ENCODE measurements at regions not wholly inside any gene's neighbourhood (a gene's known extent, or its start where the extent isn't known, plus 50 kb on each side); places are given as distances from the start of the nearest gene placed in this dataset.
A peak's percentile ranks its signal among the peaks of the same experiment; 100 is the strongest.
"Not testable (repeated sequence)": the region's sequence is repeated elsewhere in the genome, so short reads cannot be mapped to it uniquely, and the experiment has no call there.

DNA sequence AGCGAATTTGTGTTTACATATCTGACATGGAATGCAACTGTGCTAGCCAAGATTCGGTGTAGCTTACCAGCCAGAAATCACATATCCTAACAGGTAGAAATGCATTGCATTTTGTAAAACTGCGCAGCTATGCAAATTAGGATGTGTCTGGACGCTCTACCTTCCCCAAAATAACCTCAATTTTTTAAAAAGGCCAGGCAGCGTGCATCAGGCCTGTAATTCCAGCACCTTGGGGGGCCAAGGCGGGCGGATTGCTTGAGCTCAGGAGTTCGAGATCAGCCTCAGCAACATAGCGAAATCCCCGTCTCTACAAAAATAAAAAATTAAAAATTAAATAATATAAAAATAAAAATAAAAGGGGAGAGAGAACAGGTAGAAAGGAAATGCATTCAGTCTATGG, 305.0 kb downstream of the TYW1 start:
- no peak for DNase-seq (ENCODE audit: low read depth)

DNA sequence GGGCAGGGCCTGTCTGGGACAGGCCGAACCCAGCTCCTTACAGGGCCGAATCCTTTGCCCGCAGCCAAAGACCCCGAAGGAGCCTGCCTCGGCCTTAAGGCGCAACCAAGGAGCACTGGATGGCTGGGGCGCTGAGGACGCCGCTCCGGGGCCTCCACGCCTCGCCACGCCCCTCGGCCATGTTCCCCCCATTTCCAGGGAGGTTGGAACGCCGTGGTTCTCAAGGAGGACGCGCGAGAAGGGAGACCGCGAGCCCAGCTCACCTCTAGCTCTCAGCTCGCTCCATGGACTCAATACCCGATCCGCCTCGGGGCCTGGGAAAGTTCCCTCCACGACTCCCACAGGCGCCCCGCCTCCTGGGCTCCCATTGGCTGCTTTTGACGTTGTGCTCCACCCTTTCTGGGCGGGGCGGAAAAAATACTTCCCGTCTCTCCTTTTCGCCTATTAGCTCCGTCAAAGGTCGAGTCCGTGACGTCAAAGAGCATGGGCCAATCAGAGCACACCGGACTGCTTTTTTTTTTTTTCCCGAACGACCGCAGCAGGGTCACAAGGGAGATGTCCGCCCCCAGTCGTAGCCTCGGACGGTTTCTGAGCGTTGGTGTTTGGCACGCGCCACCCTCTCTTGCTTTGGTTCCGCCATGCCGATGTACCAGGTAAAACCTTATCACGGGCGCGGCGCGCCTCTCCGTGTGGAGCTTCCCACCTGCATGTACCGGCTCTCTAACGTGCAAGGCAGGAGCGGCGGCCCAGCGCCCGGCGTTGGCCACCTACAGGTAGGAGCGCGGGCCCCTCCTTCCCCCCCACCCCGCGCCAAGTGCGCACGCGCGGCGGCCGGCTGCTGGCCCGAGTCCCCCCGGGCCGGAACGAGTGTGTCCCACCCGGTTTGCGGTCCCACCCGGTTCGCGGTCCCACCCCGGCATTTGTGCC, 305.7 kb downstream of the TYW1 start:
- peak; percentile 99 for DNase-seq (ENCODE audit: low read depth)

DNA sequence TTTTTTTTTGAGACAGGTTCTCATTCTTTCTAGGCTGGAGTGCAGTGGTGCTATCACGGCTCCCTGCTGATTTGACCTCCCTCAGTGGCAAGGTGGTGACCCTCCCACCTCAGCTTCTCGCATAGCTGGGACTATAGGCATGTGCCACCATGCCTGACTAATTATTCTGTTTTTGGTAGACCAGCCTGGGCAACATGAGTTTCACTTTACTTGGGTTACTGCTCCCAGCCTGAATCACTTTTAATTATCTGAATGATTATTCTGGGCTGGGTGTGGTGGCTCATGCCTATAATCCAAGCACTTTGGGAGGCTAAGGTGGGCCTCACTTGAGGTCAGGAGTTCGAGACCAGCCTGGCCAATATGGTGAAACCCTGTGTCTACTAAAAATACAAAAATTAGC, 308.2 kb downstream of the TYW1 start:
- DNase-seq (ENCODE audit: low read depth) = not testable (repeated sequence)

DNA sequence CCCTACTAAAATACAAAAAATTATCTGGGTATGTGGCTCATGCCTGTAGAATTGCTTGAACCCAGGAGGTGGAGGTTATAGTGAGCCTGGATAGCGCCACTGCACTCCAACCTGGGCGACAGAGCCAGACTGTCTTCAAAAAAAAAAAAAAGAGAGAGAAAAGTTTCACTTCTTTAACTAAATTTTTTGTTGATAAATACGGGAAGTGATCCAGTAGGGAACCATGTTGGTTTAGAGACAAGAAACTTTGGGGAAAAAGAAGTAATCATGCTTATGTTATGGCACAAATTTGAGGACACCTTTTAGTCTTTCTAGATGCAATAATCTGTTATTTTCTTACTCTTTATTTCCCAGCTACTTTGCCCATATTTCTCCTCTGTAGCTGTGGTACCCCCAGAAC, 309.7 kb downstream of the TYW1 start:
- no peak for DNase-seq (ENCODE audit: low read depth)

DNA sequence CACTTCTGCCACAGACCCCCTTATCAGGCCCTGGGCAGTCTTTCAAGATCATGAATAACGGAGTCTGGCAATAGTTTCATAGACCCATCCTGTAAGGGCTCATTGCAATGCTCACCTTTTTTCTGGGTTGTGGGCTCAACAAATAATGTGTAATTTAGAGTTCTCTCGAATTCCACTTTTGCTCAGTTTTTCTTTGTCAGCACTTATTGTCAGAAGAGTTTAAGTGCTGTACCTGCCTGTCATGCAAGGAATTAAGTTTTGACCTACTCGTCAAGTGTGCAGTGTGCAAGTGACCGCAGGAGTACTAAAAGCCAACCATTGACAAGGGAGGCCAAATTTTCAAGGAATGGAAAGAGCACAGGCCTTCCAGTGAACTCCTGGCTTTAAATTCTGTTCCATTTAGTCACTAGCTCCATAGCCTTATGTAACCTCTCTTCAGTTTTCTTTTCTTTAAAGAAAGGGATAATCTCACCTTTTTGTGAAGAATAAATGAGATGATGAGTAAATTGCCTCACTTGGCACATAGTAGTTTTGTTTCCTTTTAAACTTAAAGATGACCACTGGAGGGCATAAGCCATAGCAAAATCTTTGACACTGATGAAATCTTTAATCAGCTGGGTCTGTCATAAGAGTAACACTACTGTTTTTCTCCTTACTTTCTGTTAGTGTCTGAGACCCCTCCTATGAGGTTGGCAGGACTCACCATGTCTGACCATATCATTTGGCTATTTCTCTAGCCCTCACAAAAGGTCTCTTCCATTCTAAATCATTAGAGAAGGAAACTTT, 313.3 kb downstream of the TYW1 start:
- DNase-seq (ENCODE audit: low read depth) = no peak

DNA sequence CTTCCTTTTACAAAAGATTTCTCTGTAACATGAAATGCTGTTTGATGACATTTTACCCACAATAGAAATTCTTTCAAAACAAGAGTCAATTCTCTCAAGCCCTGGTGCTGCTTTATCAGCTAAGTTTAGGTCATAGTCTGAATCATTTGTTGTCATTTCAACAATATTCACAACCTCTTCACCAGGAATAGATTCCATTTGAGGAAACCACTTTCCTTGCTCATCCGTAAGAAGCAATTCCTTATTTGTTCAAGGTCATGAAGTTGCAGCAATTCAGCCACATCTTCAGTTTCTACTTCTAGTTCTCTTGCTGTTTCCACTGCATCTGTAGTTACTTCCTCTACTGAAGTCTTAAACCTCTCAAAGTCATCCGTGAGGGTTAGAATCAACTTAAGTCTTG, 315.3 kb downstream of the TYW1 start:
- peak; percentile 3 for DNase-seq (ENCODE audit: low read depth)

DNA sequence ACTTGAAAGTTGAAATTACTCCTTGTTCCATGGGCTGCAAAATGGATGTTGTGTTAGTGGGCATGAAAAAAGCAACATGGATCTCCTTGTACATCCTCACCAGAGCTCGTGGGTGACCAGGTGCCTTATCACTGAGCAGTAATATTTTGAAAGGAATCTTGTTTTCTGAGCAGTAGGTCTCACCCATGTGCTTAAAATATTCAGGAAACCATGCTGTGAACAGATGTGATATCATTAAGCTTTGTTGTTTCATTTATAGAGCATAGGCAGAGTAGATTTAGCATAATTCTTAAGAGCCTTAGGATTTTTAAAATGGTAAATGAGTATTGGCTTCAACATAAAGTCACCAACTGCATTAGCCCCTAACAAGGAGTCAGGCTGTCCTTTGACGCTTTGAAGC, 316.6 kb downstream of the TYW1 start:
- DNase-seq (ENCODE audit: low read depth) = no peak

DNA sequence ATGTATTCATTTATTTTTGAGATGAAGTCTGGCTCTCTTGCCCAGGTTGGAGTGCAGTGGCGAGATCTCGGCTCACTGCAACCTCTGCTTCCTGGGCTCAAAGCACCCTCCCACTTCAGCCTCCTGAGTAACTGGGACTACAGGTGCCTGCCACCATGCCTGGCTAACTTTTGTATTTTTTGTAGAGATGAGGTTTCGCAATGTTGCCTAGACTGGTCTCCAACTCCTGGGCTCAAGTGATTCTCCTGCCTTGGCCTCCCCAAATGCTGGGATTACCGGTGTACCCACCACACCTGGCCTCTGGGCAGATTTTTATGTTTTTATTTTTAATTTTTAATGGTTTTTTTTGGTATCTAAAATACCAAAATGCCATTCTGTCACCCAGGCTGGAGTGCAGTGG, 320.3 kb downstream of the TYW1 start:
- DNase-seq (ENCODE audit: low read depth) = not testable (repeated sequence)

DNA sequence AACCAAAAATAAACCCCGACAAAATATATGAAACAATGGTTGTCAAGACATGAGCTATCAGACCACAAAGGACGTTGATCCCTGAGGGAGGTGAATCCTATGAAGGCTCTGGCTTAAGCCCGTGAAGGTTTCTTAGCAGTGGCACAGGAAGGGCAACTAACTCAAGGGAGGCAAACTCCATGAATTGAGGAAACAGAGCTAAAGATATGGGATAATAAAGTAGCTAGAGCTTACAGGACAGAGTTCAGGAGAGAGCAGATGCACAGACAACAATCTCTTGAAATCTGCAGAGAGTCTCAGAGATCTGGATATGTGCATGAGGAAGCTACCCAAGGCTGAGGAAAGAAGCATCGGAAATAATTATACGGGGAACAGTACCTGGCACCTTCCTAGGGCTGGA, 331.6 kb downstream of the TYW1 start:
- not testable (repeated sequence) for DNase-seq (ENCODE audit: low read depth)

DNA sequence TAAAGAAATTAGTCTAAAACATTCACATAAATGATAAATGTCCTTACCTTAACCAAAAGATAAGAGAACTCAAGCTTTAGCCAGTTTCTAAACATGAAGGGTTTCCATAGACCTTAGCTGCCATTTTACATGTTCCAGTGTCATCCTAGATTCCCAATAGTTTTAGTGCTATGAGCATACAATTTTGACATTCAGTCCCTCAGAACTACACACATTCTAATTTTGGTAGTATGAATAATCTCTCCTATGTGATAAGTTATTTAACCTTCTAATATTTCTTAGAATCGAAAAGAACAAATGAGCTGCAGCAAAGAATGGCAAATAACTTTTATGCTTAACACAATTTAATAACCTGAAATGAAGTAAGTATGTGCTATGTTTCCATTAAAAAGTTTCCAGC, 338.5 kb downstream of the TYW1 start:
- DNase-seq (ENCODE audit: low read depth) = not testable (repeated sequence)

DNA sequence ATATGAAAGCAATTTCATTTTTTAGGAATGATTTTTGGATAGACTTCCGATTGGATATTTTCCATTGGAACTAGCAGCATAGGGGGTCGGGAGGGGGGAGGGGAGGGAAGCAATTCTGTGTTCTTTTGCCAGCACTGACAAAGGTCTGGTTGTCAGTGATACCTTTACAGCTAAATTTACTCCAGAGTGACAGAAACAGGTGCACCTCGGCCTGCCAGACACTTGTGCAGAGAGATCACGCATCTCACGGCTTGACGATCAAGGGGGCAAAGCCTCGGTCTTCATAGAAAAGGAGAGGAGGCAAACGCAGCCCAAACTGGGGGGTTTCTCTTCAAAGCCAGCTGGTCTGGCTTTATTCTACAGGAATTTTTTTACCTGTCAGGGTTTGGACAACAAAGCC, 339.0 kb downstream of the TYW1 start:
- DNase-seq (ENCODE audit: low read depth) = not testable (repeated sequence)

DNA sequence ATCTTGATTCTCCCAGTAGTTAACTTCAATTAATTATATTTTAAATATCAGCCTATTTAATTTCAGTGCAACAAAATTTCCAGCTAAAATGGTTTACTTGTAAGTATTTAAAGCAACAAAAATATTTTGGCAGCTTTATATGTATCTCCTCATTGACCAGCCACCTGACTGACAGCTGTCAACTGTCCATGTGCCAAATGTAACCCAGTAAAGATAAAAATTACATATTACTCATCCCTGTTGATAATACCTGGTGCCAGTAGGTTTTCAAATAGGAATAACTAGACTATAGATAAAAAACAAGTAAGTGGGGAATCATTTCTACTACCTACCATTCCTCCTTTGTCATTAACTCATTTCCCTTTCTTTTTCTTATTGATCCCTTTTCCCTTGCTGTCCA, 341.9 kb downstream of the TYW1 start:
- DNase-seq (ENCODE audit: low read depth) = not testable (repeated sequence)

DNA sequence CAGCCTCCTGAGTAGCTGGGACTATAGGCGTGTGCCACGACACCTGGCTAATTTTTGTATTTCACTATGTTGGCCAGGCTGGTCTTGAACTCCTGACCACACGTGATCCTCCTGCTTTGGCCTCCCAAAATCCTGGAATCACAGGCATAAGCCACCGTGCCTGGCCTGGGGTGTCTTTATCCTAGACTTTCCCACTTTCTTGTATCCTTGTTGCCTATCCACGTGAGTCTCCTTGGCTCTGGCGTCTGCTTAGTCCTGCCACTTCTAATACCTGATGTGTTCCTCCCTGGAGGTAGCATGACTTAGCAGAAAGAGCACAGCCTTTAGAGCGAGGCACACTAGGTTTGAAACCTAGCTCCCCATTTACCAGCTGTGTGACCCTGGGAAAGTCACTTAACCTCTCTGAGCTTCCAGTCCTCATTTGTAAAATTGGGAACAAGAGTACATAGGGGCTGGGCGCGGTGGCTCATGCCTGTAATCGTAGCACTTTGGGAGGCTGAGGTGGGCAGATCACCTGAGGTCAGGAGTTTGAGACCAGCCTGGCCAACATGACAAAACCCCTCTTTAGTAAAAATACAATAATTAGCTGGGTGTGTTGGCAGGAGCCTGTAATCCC, 344.6 kb downstream of the TYW1 start:
- no peak for DNase-seq (ENCODE audit: low read depth)

DNA sequence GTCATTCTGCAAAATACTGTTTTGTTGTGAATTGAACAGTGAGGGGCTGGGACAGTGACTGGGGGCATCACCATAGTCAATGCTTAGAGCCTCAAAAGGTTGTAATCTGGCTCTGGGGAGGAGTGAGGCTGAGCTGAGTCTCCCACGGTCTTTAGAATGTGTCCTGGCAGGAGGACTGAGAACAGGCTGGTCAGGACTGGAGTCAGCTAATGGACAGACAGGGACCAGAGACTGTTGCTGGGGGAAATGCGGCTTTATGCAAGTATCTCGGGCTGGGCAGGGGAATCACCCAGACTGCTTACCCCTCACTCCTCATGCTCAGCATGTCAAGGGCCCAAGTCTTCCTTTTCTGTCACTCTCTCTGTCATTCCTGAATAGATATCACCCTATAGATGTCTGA, 346.5 kb downstream of the TYW1 start:
- DNase-seq (ENCODE audit: low read depth) = no peak

DNA sequence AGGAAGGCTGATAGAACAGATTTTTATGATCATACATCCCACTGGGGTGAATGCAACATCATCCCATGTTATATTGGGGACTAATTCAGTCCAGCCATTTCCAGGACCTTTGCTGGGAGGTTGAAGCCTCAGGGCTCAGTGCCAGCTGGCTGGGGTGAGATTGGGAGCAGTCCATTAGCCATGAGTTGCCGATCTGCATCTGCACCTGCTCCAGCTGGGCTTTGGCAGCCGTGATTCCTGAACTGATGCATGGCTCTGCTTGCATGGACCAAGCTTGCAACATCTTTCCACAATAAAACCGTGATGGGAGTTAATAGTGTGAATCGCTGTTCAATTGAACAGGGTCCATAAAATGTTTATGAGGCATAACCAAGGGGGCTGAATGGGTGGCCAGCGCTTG, 346.9 kb downstream of the TYW1 start:
- no peak for DNase-seq (ENCODE audit: low read depth)

DNA sequence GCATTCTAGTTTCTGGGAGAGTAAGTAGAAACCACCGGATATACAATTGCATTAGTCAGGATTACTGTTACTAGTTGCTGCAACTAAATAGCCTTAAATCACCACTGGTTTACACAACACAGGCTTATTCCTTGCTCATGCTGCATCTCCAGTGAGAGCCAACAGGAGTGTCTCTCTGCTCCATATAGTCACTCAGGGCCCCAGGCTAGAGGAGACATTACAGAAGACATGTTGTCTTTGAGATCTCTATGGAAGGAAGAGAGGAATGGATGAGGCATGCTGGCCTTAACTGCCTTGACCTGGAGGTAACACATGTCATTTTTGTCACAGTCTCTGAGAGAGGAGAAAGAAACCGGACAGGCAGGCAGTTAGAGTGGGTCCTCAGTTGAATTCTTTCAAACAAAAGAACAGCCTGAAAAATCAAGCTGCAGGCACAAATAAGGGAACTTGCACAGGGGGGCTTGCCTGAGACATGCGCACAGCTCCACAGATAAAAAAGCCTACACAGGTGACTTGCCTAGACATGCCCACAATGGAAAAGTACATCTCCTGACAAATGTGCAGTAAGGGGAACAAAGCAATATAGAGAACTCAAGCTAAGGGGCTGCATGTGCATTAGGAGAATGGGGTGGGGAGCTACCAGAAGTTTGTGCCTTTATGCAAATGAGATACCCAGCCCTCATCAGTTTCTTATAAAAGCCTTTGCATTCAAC, 348.0 kb downstream of the TYW1 start:
- DNase-seq (ENCODE audit: low read depth) = no peak

DNA sequence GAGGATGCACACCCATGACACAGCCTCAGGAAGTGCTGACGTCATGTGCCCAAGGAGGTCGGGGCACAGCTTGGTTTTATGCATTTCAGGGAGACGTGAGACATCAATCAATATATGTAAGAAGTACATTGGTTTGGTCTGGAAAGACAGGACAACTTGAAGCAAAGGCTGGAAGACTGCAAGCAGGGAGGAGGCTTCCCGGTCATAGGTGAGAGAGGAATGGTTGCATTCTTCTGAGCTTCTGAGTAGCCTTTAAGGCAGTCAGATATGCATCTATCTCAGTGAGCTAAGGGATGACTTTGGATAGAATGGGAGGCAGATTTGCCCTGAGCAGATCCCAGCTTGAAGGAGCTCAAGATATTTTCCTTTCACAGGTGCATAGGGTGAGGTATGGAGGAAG, 349.5 kb downstream of the TYW1 start:
- no peak for DNase-seq (ENCODE audit: low read depth)

DNA sequence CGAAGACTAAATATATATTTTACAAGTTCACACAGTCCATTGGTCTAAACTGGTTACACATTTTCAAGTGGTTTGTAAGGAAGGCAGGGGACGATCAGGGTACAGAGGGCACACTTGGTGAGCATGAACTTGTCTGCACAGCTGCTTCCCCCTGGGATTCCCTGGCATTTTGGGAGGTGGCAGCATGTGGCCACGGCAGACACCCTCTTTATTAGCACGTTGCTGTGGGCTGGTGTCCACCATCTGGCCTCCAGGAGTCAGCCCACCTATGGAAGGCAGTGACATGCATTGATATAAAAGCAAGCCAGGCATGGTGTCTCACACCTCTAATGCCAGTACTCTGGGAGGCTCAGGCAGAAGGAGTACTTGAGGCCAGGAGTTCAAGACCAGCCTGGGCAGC, 350.2 kb downstream of the TYW1 start:
- no peak for DNase-seq (ENCODE audit: low read depth)

DNA sequence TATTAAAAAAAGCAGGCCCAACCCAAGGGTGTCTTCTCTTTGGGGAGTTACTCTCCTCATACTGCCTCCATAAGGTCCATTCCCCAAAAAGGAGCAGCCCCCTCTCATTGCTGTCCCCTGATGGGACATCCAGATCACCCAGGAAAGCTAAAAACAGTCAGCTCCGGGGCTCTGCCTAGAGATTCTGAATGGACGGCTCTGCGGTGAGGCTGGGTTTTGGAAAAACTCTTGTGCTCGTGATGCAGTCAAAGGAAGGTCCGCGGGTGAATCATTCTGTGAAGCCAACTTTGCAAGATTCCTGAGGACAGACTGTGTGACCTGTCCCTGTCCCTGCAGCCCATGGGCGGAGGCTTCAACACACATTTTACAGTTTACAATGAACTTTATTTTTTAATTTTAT, 351.5 kb downstream of the TYW1 start:
- DNase-seq (ENCODE audit: low read depth) = no peak

DNA sequence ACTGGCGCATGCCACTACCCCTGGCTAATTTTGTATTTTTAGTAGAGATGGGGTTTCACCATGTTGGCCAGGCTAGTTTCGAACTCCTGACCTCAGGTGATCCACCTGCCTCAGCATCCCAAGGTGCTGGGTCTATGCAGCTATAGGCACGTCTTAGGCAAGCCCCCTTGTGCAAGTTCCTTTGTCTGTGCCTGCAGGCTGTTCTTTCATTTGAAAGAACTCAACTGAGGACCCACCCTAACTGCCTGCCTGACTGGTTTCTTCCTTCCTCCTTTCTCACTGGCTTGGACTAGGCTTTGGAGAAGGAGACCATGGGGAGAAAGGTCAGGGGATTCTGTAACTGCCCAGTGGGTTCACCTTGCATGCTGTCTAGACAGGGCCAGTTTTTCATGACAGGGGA, 361.0 kb downstream of the TYW1 start:
- not testable (repeated sequence) for DNase-seq (ENCODE audit: low read depth)

DNA sequence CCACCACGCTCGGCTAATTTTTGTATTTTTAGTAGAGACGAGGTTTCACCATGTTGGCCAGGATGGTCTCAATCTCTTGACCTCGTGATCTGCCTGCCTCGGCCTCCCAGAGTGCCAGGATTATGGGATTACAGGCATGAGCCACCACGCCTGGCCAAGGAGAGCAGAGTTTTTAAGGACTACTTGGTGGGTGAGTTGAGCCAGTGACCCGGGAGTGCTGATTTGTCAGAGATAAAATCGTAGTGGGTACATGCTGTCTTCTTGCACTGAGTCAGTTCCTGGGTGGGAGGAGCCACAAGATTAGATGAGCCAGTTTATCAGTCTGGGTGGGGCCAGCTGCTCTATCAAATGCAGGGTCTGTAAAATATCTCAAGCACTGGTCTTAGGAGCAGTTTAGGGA, 361.7 kb downstream of the TYW1 start:
- peak; percentile 13 for DNase-seq (ENCODE audit: low read depth)

DNA sequence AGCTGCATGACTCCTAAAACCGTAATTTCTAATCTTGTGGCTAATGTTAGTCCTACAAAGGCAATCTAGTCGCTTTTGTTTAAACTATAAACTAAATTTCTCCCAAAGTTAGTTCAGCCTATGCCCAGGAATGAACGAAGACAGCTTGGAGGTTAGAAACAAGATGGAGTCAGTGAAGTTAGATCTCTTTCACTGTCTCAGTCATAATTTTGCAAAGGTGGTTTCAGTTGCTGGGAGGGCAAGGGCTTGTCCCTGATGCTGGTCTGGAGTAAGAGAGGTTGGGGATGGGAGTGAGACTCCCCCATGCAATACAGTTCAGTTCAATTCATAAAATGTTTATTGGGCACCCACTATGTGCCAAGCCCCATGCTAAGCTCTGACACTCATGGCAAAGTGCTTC, 362.1 kb downstream of the TYW1 start:
- not testable (repeated sequence) for DNase-seq (ENCODE audit: low read depth)

Measured in ELR (cell line).